GM21360 (cell line): ENCODE measurements at regions not wholly inside any gene's neighbourhood (a gene's known extent, or its start where the extent isn't known, plus 50 kb on each side); places are given as distances from the start of the nearest gene placed in this dataset.

Experiments
- ATAC-seq: cut with Tn5 transposase; IDR thresholded peaks from one replicate; pipeline ENCODE4 v1.9.1; 2021; ENCODE audit warnings: mild to moderate bottlenecking, moderate library complexity; ENCODE audit not compliant: unreplicated experiment

GRCh38 chr5:153088538-153088937 is 401.9 kb upstream of the GRIA1 start:
- no peak for ATAC-seq

GRCh38 chr5:153094333-153094732 is 396.1 kb upstream of the GRIA1 start:
- no peak for ATAC-seq

- no peak for ATAC-seq
Measured at GRCh38 chr5:153096381-153096780, 394.1 kb upstream of the GRIA1 start.

- no peak for ATAC-seq
Measured at GRCh38 chr5:153099328-153099727, 391.1 kb upstream of the GRIA1 start.

- ATAC-seq: no peak
Measured at GRCh38 chr5:153101235-153102180, 389.0 kb upstream of the GRIA1 start.

- no peak for ATAC-seq
Measured at GRCh38 chr5:153116916-153117315, 373.6 kb upstream of the GRIA1 start.

- no peak for ATAC-seq
Measured at GRCh38 chr5:153118018-153118417, 372.5 kb upstream of the GRIA1 start.

- no peak for ATAC-seq
Measured at GRCh38 chr5:153122403-153122802, 368.1 kb upstream of the GRIA1 start.

GRCh38 chr5:153130296-153130695 is 360.2 kb upstream of the GRIA1 start:
- ATAC-seq: no peak

GRCh38 chr5:153135411-153135810 is 355.1 kb upstream of the GRIA1 start:
- no peak for ATAC-seq

GRCh38 chr5:153136910-153137614 is 353.4 kb upstream of the GRIA1 start:
- no peak for ATAC-seq

- ATAC-seq: peak; percentile 73
Measured at GRCh38 chr5:153147891-153148623, 342.4 kb upstream of the GRIA1 start.

- no peak for ATAC-seq
Measured at GRCh38 chr5:153148624-153148976, 341.9 kb upstream of the GRIA1 start.

GRCh38 chr5:153151558-153151957 is 338.9 kb upstream of the GRIA1 start:
- no peak for ATAC-seq

- no peak for ATAC-seq
Measured at GRCh38 chr5:153153086-153153485, 337.4 kb upstream of the GRIA1 start.

- no peak for ATAC-seq
Measured at GRCh38 chr5:153157156-153157555, 333.3 kb upstream of the GRIA1 start.

- ATAC-seq: no peak
Measured at GRCh38 chr5:153158608-153159007, 331.9 kb upstream of the GRIA1 start.

- no peak for ATAC-seq
Measured at GRCh38 chr5:153159616-153160015, 330.9 kb upstream of the GRIA1 start.

- ATAC-seq: no peak
Measured at GRCh38 chr5:153168241-153168640, 322.2 kb upstream of the GRIA1 start.

GRCh38 chr5:153187503-153187902 is 303.0 kb upstream of the GRIA1 start:
- ATAC-seq: no peak

GRCh38 chr5:153206361-153206760 is 284.1 kb upstream of the GRIA1 start:
- ATAC-seq: no peak
